CD14-positive monocyte (primary cell): ENCODE measurements at regions not wholly inside any gene's neighbourhood (a gene's known extent, or its start where the extent isn't known, plus 50 kb on each side); places are given as distances from the start of the nearest gene placed in this dataset.

Experiments
- DNase-seq, 3 donors: peaks; one replicate each; pipeline ENCODE4 v3.0.0-alpha.2; 2011 to 2022
- H2AFZ ChIP-seq: 2 replicates; pipeline ENCODE4 v1.6.0; 2012; ENCODE audit warnings: mild to moderate bottlenecking, low read depth, low read length, inconsistent platforms; ENCODE audit not compliant: insufficient read depth, poor library complexity, severe bottlenecking
- H3K27ac ChIP-seq, 2 donors: 1 replicate in 1 of 2; 2 replicates in 1 of 2; pipeline ENCODE4 v1.5.1; 2012 to 2013; ENCODE audit warnings: low read length in 2 of 2, control low read depth in 1 of 2, inconsistent platforms in 1 of 2, low read depth in 1 of 2, mild to moderate bottlenecking in 1 of 2
- H3K27me3 ChIP-seq, 2 donors: one replicate each; pipeline versions ENCODE4 v1.6.0 to v1.6.1; 2011 to 2013; ENCODE audit warnings: low read length in 2 of 2; ENCODE audit not compliant: control insufficient read depth in 2 of 2, insufficient read depth in 2 of 2
- H3K36me3 ChIP-seq, 2 donors: replicated peaks in 1 of 2; 1 replicate in 1 of 2; 2 replicates in 1 of 2; pipeline versions ENCODE4 v1.5.1 to v1.6.1; 2012 to 2013; ENCODE audit warnings: low read length in 2 of 2, control low read depth in 1 of 2, inconsistent platforms in 1 of 2, mild to moderate bottlenecking in 1 of 2; ENCODE audit not compliant: insufficient read depth in 2 of 2, control insufficient read depth in 1 of 2
- H3K4me1 ChIP-seq, 2 donors: 1 replicate in 1 of 2; 2 replicates in 1 of 2; pipeline versions ENCODE4 v1.5.1 to v1.6.1; 2012 to 2013; ENCODE audit warnings: low read length in 2 of 2, control low read depth in 1 of 2, inconsistent platforms in 1 of 2, mild to moderate bottlenecking in 1 of 2, moderate library complexity in 1 of 2; ENCODE audit not compliant: insufficient read depth in 2 of 2, control insufficient read depth in 1 of 2
- H3K4me2 ChIP-seq: replicated peaks from 2 replicates; pipeline ENCODE3; 2012; ENCODE audit warnings: low read length, moderate library complexity, mild to moderate bottlenecking; ENCODE audit not compliant: poor library complexity, severe bottlenecking; ENCODE audit errors: extremely low read depth
- H3K4me3 ChIP-seq, 3 experiments: fragments of 200-600 bp in 1 of 3; sonication (generic) in 1 of 3; replicated peaks in 1 of 3; 1 replicate in 2 of 3; 2 replicates in 1 of 3; pipeline ENCODE4 v1.5.1; 2011 to 2013; ENCODE audit warnings: low read length in 3 of 3, mild to moderate bottlenecking in 3 of 3, control low read depth in 2 of 3, low read depth in 2 of 3, inconsistent platforms in 1 of 3, moderate library complexity in 1 of 3
- H3K79me2 ChIP-seq: 2 replicates; pipeline ENCODE4 v1.6.0; 2012; ENCODE audit warnings: mild to moderate bottlenecking, control low read depth, inconsistent platforms, low read length, moderate library complexity; ENCODE audit not compliant: insufficient read depth
- H3K9ac ChIP-seq: 2 replicates; pipeline ENCODE4 v1.6.0; 2017; ENCODE audit warnings: low read length, mild to moderate bottlenecking; ENCODE audit not compliant: insufficient read depth, poor library complexity, severe bottlenecking
- H3K9me3 ChIP-seq, 2 donors: replicated peaks in 1 of 2; 1 replicate in 1 of 2; 2 replicates in 1 of 2; pipeline versions ENCODE4 v1.5.1 to v1.6.1; 2012 to 2013; ENCODE audit warnings: low read length in 2 of 2, control low read depth in 1 of 2; ENCODE audit not compliant: control insufficient read depth in 1 of 2, insufficient read depth in 1 of 2
- H4K20me1 ChIP-seq: 2 replicates; pipeline ENCODE4 v1.6.0; 2012; ENCODE audit warnings: mild to moderate bottlenecking, low read length, control low read depth, moderate library complexity; ENCODE audit not compliant: insufficient read depth
- H3K27ac Mint-ChIP-seq, 7 donors: one replicate each; pipeline ENCODE4 v1.8.0; 2020; ENCODE audit warnings: mild to moderate bottlenecking in 7 of 7, mixed read lengths in 7 of 7, moderate library complexity in 6 of 7, inconsistent platforms in 2 of 7
- H3K27me3 Mint-ChIP-seq, 3 donors: one replicate each; pipeline ENCODE4 v1.8.0; 2021 to 2022; ENCODE audit warnings: low read depth in 3 of 3, mild to moderate bottlenecking in 3 of 3, mixed read lengths in 3 of 3, moderate library complexity in 3 of 3, inconsistent platforms in 1 of 3
- H3K36me3 Mint-ChIP-seq, 2 donors: one replicate each; pipeline ENCODE4 v1.8.0; 2020; ENCODE audit warnings: mixed read lengths in 2 of 2, inconsistent platforms in 1 of 2, mild to moderate bottlenecking in 1 of 2
- H3K4me1 Mint-ChIP-seq: one replicate; pipeline ENCODE4 v1.8.0; 2020; ENCODE audit warnings: mild to moderate bottlenecking, mixed read lengths
- H3K4me3 Mint-ChIP-seq, 2 donors: one replicate each; pipeline ENCODE4 v1.8.0; 2020; ENCODE audit warnings: mild to moderate bottlenecking in 2 of 2, mixed read lengths in 2 of 2, moderate library complexity in 1 of 2
- H3K9me3 Mint-ChIP-seq, 7 donors: one replicate each; pipeline ENCODE4 v1.8.0; 2020 to 2022; ENCODE audit warnings: mixed read lengths in 7 of 7, mild to moderate bottlenecking in 6 of 7, moderate library complexity in 6 of 7, inconsistent platforms in 2 of 7
- WGBS: methylation state at CpG from one replicate; pipeline ENCODE4 v1.1.5; 2013; ENCODE audit warnings: missing lambda C conversion rate; ENCODE audit not compliant: insufficient coverage; 5-methylcytosine and 5-hydroxymethylcytosine counted together
- intact Hi-C, 2 donors: fragments of 100-400 bp; cut with micrococcal nuclease; formaldehyde crosslinking; loops; one replicate each; pipeline versions ENCODE4 v1.15.0 to v1.15.1; 2023
- TF ChIP-seq, protein P1 (sequence below): fragments of 200-600 bp; IDR thresholded peaks from one replicate; pipeline ENCODE4 v1.8.0; 2022; ENCODE audit warnings: antibody characterized with exemption, mild to moderate bottlenecking

- intact Hi-C loops: no loop called here
- Histone ChIP-seq H3K4me1 (no peaks in the 10 kb centered on the region), H3K36me3 (no peaks in the 10 kb centered on the region), H3K9me3 (no peaks in the 10 kb centered on the region), H3K27ac (no peak overlapping the region), H3K79me2 (no peaks in the 10 kb centered on the region), H2AFZ (no peak overlapping the region), H3K4me2 (no peak overlapping the region), H3K27me3 (no peaks in the 10 kb centered on the region), H3K4me3 (no peak overlapping the region), H3K9ac (no peak overlapping the region), H4K20me1 (no peaks in the 10 kb centered on the region)
- H3K36me3 Mint-ChIP-seq: no peaks in the 10 kb centered on the region
- DNase-seq: no peak
- TF ChIP-seq, protein P1, sequence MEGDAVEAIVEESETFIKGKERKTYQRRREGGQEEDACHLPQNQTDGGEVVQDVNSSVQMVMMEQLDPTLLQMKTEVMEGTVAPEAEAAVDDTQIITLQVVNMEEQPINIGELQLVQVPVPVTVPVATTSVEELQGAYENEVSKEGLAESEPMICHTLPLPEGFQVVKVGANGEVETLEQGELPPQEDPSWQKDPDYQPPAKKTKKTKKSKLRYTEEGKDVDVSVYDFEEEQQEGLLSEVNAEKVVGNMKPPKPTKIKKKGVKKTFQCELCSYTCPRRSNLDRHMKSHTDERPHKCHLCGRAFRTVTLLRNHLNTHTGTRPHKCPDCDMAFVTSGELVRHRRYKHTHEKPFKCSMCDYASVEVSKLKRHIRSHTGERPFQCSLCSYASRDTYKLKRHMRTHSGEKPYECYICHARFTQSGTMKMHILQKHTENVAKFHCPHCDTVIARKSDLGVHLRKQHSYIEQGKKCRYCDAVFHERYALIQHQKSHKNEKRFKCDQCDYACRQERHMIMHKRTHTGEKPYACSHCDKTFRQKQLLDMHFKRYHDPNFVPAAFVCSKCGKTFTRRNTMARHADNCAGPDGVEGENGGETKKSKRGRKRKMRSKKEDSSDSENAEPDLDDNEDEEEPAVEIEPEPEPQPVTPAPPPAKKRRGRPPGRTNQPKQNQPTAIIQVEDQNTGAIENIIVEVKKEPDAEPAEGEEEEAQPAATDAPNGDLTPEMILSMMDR: no peak
- H3K27ac Mint-ChIP-seq: no peak overlapping the region
- 100% methylated on average over 1 of the region's 2 CpGs for WGBS
- peaks cover 0 to 1% (median 0%) of the 10 kb centered on the region in 3 donors for H3K27me3 Mint-ChIP-seq
- H3K4me1 Mint-ChIP-seq: no peaks in the 10 kb centered on the region
- H3K9me3 Mint-ChIP-seq: peaks cover 0 to 3% (median 0%) of the 10 kb centered on the region in 7 donors
- no peak overlapping the region for H3K4me3 Mint-ChIP-seq
These were observed 688.8 kb downstream of the SEMA5A start for GRCh38 chr5:8857051-8857450.

DNA sequence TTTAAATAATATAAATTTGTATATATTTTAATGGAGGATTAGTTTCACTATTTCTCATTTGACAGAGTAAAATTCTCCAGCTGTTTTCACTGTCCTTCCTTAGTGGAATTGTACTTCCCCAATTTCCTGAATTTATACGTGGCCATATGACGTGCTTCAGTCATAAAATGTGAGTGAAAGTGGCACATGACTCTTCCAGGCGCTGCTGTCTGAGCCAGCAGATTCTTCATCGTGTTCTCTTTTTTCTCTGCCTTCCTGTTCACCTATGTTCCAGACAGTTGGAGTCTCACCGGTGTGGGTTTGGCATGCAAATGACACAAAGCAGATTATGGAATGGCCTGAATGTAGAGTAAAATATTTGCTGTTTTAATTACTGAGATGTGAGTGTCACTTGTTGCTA, 684.1 kb downstream of the SEMA5A start:
- Histone ChIP-seq H3K27me3 (no peaks in the 10 kb centered on the region), H3K4me2 (no peak overlapping the region), H3K36me3 (no peaks in the 10 kb centered on the region), H3K4me3 (no peak overlapping the region), H3K4me1 (no peaks in the 10 kb centered on the region), H3K9me3 (no peaks in the 10 kb centered on the region), H3K79me2 (no peaks in the 10 kb centered on the region), H2AFZ (no peak overlapping the region), H3K9ac (no peak overlapping the region), H3K27ac (no peak overlapping the region), H4K20me1 (no peaks in the 10 kb centered on the region)
- intact Hi-C loops: no loop called here
- no peaks in the 10 kb centered on the region for H3K27me3 Mint-ChIP-seq
- no CpG with 5 or more reads among the region's 5 CpGs for WGBS
- TF ChIP-seq, protein P1: no peak
- H3K27ac Mint-ChIP-seq: no peak overlapping the region
- no peak overlapping the region for H3K4me3 Mint-ChIP-seq
- no peaks in the 10 kb centered on the region for H3K36me3 Mint-ChIP-seq
- no peak for DNase-seq
- no peaks in the 10 kb centered on the region for H3K4me1 Mint-ChIP-seq
- H3K9me3 Mint-ChIP-seq: peaks cover 0 to 2% (median 0%) of the 10 kb centered on the region in 7 donors
